ENCODE measurements at regions not wholly inside any gene's neighbourhood (a gene's known extent, or its start where the extent isn't known, plus 50 kb on each side); places are given as distances from the start of the nearest gene placed in this dataset.
"Not testable (repeated sequence)": the region's sequence is repeated elsewhere in the genome, so short reads cannot be mapped to it uniquely, and the experiment has no call there.

DNA sequence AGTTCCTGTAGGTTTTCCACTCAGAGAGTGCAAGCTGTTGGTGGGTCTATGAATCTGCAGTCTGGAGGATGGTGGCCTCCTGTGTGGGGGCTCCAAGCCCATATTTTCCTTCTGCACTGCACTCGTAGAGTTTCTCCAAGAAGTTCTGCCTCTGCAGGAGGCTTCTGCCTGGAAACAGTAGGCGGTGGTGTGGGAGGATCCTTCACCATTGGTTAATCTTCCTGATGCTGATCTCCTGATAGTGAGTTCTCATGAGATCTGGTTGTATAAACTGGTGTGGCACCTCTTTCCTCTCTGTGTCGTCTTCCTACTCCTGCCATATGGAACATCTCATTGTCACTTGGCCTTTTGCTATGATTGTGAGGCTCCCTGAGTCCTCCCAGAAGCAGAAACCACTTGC lies 162.8 kb upstream of the ZNF519 start:
- H4K20me1 ChIP-seq (replicated peaks; ENCODE audit: control insufficient read depth, extremely low read depth, insufficient read depth, low read length); H3K36me3 ChIP-seq (ENCODE audit: control insufficient read depth in 2 of 2, extremely low read depth in 1 of 2, insufficient read depth in 2 of 2, low read length in 2 of 2); H3K9ac ChIP-seq (replicated peaks; ENCODE audit: extremely low read depth, insufficient read depth, low read length); intact Hi-C loops (cut with micrococcal nuclease); dilution Hi-C loops (cut with MboI; ENCODE audit: extremely low pct_ligation_motif_present, low sequenced_read_pairs); H3K4me3 ChIP-seq (replicated peaks in 1 of 3; ENCODE audit: insufficient read depth in 1 of 3, low read depth in 1 of 3, low read length in 3 of 3); H3K4me2 ChIP-seq (ENCODE audit: insufficient read depth, low read length); H3K9me1 ChIP-seq (replicated peaks; ENCODE audit: control insufficient read depth, extremely low read depth, insufficient read depth, low read length); POLR2A ChIA-PET; FAIRE-seq; H2AFZ ChIP-seq (ENCODE audit: low read depth, low read length); BruUV-seq (replicated peaks); CTCF ChIA-PET; H3K27me3 ChIP-seq (ENCODE audit: control insufficient read depth in 2 of 2, insufficient read depth in 2 of 2, low read length in 2 of 2); H3K79me2 ChIP-seq (ENCODE audit: control insufficient read depth, insufficient read depth, low read length); H3K4me1 ChIP-seq (ENCODE audit: control insufficient read depth, extremely low read depth, insufficient read depth, low read length); H3K27ac ChIP-seq (ENCODE audit: insufficient read depth, low read depth, low read length); H3K9me3 ChIP-seq (replicated peaks; ENCODE audit: control insufficient read depth, insufficient read depth, low read length); DNase-seq (ENCODE audit: low read depth, low spot score): not testable (repeated sequence)

DNA sequence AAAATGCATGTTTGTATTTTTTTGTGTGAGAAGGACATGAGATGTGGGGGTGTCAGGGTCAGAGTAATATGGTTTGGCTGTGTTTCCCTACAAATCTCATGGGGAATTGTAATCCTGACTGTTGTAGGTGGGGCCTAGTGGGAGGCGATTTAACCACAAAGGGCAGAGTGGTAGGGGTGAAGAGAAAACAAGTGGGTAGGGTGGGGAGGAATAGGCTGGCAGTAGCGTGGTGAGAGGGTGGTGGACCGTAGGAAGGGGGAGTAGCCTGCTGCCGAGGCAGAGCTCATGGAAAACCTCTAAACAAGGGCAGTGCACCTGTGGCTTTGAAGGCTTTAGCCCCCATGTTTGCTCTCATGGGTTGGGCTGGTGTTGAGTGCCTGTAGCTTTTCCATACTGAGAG lies 152.8 kb upstream of the ZNF519 start:
- no peak for TF ChIP-seq GATA2 (IDR thresholded peaks at IDR 0.05; ENCODE audit: insufficient read depth, insufficient read length, low read depth, low read length)
- no peak for TF ChIP-seq POLR2AphosphoS5 (IDR thresholded peaks at IDR 0.05; ENCODE audit: insufficient read depth, low read depth, low read length)
- TF ChIP-seq, protein P1, sequence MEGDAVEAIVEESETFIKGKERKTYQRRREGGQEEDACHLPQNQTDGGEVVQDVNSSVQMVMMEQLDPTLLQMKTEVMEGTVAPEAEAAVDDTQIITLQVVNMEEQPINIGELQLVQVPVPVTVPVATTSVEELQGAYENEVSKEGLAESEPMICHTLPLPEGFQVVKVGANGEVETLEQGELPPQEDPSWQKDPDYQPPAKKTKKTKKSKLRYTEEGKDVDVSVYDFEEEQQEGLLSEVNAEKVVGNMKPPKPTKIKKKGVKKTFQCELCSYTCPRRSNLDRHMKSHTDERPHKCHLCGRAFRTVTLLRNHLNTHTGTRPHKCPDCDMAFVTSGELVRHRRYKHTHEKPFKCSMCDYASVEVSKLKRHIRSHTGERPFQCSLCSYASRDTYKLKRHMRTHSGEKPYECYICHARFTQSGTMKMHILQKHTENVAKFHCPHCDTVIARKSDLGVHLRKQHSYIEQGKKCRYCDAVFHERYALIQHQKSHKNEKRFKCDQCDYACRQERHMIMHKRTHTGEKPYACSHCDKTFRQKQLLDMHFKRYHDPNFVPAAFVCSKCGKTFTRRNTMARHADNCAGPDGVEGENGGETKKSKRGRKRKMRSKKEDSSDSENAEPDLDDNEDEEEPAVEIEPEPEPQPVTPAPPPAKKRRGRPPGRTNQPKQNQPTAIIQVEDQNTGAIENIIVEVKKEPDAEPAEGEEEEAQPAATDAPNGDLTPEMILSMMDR (IDR thresholded peaks at IDR 0.05; ENCODE audit: extremely low read depth in 1 of 2, insufficient read depth in 1 of 2, low read depth in 1 of 2, low read length in 2 of 2): no peak
- TF ChIP-seq MYC (IDR thresholded peaks at IDR 0.05; ENCODE audit: low read depth, low read length): no peak
- TF ChIP-seq, protein P2, sequence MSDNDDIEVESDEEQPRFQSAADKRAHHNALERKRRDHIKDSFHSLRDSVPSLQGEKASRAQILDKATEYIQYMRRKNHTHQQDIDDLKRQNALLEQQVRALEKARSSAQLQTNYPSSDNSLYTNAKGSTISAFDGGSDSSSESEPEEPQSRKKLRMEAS (IDR thresholded peaks at IDR 0.05; ENCODE audit: insufficient read depth, insufficient read length): no peak
- TF ChIP-seq POLR2A (IDR thresholded peaks at IDR 0.05; ENCODE audit: low read depth, low read length): no peak
- no peak for TF ChIP-seq FOS (IDR thresholded peaks at IDR 0.05; ENCODE audit: borderline replicate concordance, insufficient read depth, low read length)
- Histone ChIP-seq H3K4me2 (ENCODE audit: insufficient read depth, low read length) (no peak overlapping the region), H3K36me3 (ENCODE audit: control insufficient read depth in 2 of 2, extremely low read depth in 1 of 2, insufficient read depth in 2 of 2, low read length in 2 of 2) (no peaks in the 10 kb centered on the region), H2AFZ (ENCODE audit: low read depth, low read length) (no peak overlapping the region), H4K20me1 (replicated peaks; ENCODE audit: control insufficient read depth, extremely low read depth, insufficient read depth, low read length) (no peaks in the 10 kb centered on the region), H3K4me3 (replicated peaks in 1 of 3; ENCODE audit: insufficient read depth in 1 of 3, low read depth in 1 of 3, low read length in 3 of 3) (no peak overlapping the region), H3K79me2 (ENCODE audit: control insufficient read depth, insufficient read depth, low read length) (no peaks in the 10 kb centered on the region), H3K27me3 (ENCODE audit: control insufficient read depth in 2 of 2, insufficient read depth in 2 of 2, low read length in 2 of 2) (no peaks in the 10 kb centered on the region), H3K9me1 (replicated peaks; ENCODE audit: control insufficient read depth, extremely low read depth, insufficient read depth, low read length) (no peaks in the 10 kb centered on the region), H3K9me3 (replicated peaks; ENCODE audit: control insufficient read depth, insufficient read depth, low read length) (no peaks in the 10 kb centered on the region), H3K27ac (ENCODE audit: insufficient read depth, low read depth, low read length) (no peak overlapping the region), H3K9ac (replicated peaks; ENCODE audit: extremely low read depth, insufficient read depth, low read length) (no peak overlapping the region), H3K4me1 (ENCODE audit: control insufficient read depth, extremely low read depth, insufficient read depth, low read length) (no peaks in the 10 kb centered on the region)
- dilution Hi-C loops (cut with MboI; ENCODE audit: extremely low pct_ligation_motif_present, low sequenced_read_pairs): no loop called here
- DNase-seq (ENCODE audit: low read depth, low spot score) (no peak), FAIRE-seq (no peak)
- intact Hi-C loops (cut with micrococcal nuclease): no loop called here
- CTCF ChIA-PET: no interaction called here
- POLR2A ChIA-PET: no interaction called here
- BruUV-seq (replicated peaks): no TSS peak

DNA sequence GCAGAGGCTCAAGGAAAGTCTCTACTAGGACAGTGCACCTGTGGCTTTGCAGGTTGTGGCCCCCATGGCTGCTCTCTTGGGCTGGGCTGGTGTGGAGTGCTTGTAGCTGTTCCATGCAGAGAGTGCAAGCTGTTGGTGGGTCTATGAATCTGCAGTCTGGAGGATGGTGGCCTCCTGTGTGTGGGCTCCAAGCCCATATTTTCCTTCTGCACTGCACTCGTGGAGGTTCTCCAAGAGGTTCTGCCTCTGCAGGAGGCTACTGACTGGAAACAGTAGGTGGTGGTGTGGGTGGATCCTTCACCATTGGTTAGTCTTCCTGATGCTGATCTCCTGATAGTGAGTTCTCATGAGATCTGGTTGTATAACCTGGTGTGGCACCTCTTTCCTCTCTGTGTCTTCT lies 143.2 kb upstream of the ZNF519 start:
- H3K4me3 ChIP-seq (replicated peaks in 1 of 3; ENCODE audit: insufficient read depth in 1 of 3, low read depth in 1 of 3, low read length in 3 of 3); H3K36me3 ChIP-seq (ENCODE audit: control insufficient read depth in 2 of 2, extremely low read depth in 1 of 2, insufficient read depth in 2 of 2, low read length in 2 of 2); POLR2A ChIA-PET; H3K79me2 ChIP-seq (ENCODE audit: control insufficient read depth, insufficient read depth, low read length); H3K27me3 ChIP-seq (ENCODE audit: control insufficient read depth in 2 of 2, insufficient read depth in 2 of 2, low read length in 2 of 2); CTCF ChIA-PET; BruUV-seq (replicated peaks); H4K20me1 ChIP-seq (replicated peaks; ENCODE audit: control insufficient read depth, extremely low read depth, insufficient read depth, low read length); FAIRE-seq; DNase-seq (ENCODE audit: low read depth, low spot score); H3K4me1 ChIP-seq (ENCODE audit: control insufficient read depth, extremely low read depth, insufficient read depth, low read length); dilution Hi-C loops (cut with MboI; ENCODE audit: extremely low pct_ligation_motif_present, low sequenced_read_pairs); intact Hi-C loops (cut with micrococcal nuclease); H3K9ac ChIP-seq (replicated peaks; ENCODE audit: extremely low read depth, insufficient read depth, low read length); H2AFZ ChIP-seq (ENCODE audit: low read depth, low read length); H3K9me1 ChIP-seq (replicated peaks; ENCODE audit: control insufficient read depth, extremely low read depth, insufficient read depth, low read length); H3K4me2 ChIP-seq (ENCODE audit: insufficient read depth, low read length); H3K27ac ChIP-seq (ENCODE audit: insufficient read depth, low read depth, low read length); H3K9me3 ChIP-seq (replicated peaks; ENCODE audit: control insufficient read depth, insufficient read depth, low read length): not testable (repeated sequence)

All from endothelial cell of umbilical vein (primary cell).